Inflammatory macrophage (primary cell): ENCODE measurements at regions not wholly inside any gene's neighbourhood (a gene's known extent, or its start where the extent isn't known, plus 50 kb on each side); places are given as distances from the start of the nearest gene placed in this dataset.
A peak's percentile ranks its signal among the peaks of the same experiment; 100 is the strongest.

ENCODE experiments used
- DNase-seq, 2 donors: peaks; one replicate each; pipeline ENCODE4 v3.0.0-alpha.2; 2020 to 2022

- peak; percentile 52 to 71 for DNase-seq
These were observed 50.4 kb upstream of the NFE2L3 start for GRCh38 chr7:26101361-26102151.

GRCh38 chr7:26102176-26102575 is 49.8 kb upstream of the NFE2L3 start:
- no peak for DNase-seq
